BLaER1 (cell line): ENCODE measurements at regions not wholly inside any gene's neighbourhood (a gene's known extent, or its start where the extent isn't known, plus 50 kb on each side); places are given as distances from the start of the nearest gene placed in this dataset.

Experiments used
- H3K27ac ChIP-seq: shearing (Covaris generic); formaldehyde crosslinking; 2 replicates; pipeline ENCODE4 v1.8.1; 2022
- H3K27me3 ChIP-seq: shearing (Covaris generic); formaldehyde crosslinking; 2 replicates; pipeline ENCODE4 v1.8.1; 2022
- H3K36me3 ChIP-seq: shearing (Covaris generic); formaldehyde crosslinking; 2 replicates; pipeline ENCODE4 v1.8.1; 2022
- H3K4me1 ChIP-seq: shearing (Covaris generic); formaldehyde crosslinking; 2 replicates; pipeline ENCODE4 v1.8.1; 2022
- H3K4me2 ChIP-seq: shearing (Covaris generic); formaldehyde crosslinking; 2 replicates; pipeline ENCODE4 v1.8.1; 2022
- H3K4me3 ChIP-seq: shearing (Covaris generic); formaldehyde crosslinking; 2 replicates; pipeline ENCODE4 v1.8.1; 2022
- H3K9ac ChIP-seq: shearing (Covaris generic); formaldehyde crosslinking; 2 replicates; pipeline ENCODE4 v1.8.1; 2022
- H3K9me3 ChIP-seq: shearing (Covaris generic); formaldehyde crosslinking; 2 replicates; pipeline ENCODE4 v1.8.1; 2022
- H4K20me1 ChIP-seq: shearing (Covaris generic); formaldehyde crosslinking; 2 replicates; pipeline ENCODE4 v1.8.1; 2022
- Cebpa-rat ChIP-seq: shearing (Covaris generic); IDR thresholded peaks from 2 replicates; pipeline ENCODE4 v1.8.1; 2022

DNA sequence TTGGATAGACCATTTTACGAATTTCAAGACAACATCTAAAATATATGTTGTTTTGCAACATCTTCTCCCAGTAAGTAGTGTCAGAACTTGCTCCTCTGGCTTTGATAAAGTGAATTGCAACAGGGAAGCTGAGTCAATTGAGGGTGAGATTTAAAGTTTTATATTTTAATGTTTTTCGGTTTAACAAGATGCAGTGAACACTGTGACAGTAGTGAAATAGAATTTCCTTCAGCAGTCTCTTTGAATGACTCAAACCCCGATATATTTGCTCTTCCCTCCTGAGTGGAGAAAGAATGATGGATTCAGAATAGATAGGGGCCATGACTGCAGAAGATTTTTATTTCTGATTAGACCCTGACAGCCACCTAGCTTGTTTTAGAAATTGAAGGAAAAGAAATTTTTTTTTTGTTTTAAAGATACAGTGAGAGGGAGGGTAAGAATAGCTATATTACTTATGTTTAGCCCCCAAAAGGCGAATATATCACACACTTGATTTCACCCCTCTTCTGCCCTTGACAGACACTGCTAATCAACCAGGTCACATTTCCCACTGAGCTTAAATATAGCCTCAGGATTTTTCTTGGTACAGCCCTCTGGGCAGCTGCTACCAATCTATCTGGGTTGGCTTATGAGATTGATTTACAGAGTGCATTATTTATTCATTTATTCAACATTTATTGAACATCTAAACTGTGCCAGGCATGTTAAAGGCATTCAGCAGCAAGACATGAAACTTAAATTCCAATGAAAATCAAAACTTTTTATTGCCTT, 183.3 kb upstream of the ADAMTS9 start:
- no peak overlapping the region for H3K4me2 ChIP-seq
- H4K20me1 ChIP-seq: no peaks in the 10 kb centered on the region
- H3K27me3 ChIP-seq: no peaks in the 10 kb centered on the region
- H3K4me1 ChIP-seq: peaks cover 12% of the 10 kb centered on the region
- no peak overlapping the region for H3K4me3 ChIP-seq
- no peak for TF ChIP-seq Cebpa-rat
- H3K9me3 ChIP-seq: 0 out of 2 replicates have a peak, but pooled peaks cover 3% of the 10 kb centered on the region
- H3K27ac ChIP-seq: no peak overlapping the region
- no peak overlapping the region for H3K9ac ChIP-seq
- no peaks in the 10 kb centered on the region for H3K36me3 ChIP-seq

DNA sequence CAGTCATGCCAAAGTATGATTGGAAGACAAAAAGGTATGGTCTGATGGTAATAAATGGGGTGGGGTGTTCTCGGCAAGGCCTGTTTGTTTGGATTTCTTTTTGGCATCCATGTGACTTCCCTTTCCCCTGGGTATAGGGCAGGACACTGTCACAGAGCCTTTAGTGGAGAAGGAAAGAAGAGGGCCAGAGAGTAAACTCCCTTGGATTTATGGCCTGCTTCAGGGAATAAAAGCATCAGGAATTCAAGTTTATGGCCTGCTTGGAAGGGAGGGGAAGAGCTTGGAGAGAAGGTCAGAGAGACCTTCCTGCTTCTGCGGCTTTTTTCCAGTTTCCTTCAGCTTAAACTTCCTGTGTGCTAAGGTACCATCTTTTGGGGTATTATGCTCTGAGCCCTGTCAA, 179.4 kb upstream of the ADAMTS9 start:
- no peaks in the 10 kb centered on the region for H3K27me3 ChIP-seq
- peaks cover 21% of the 10 kb centered on the region for H3K4me1 ChIP-seq
- H3K9me3 ChIP-seq: 0 out of 2 replicates have a peak, but pooled peaks cover 3% of the 10 kb centered on the region
- H3K36me3 ChIP-seq: no peaks in the 10 kb centered on the region
- H3K4me2 ChIP-seq: no peak overlapping the region
- TF ChIP-seq Cebpa-rat: no peak
- no peak overlapping the region for H3K9ac ChIP-seq
- H4K20me1 ChIP-seq: no peaks in the 10 kb centered on the region
- no peak overlapping the region for H3K27ac ChIP-seq
- H3K4me3 ChIP-seq: no peak overlapping the region

DNA sequence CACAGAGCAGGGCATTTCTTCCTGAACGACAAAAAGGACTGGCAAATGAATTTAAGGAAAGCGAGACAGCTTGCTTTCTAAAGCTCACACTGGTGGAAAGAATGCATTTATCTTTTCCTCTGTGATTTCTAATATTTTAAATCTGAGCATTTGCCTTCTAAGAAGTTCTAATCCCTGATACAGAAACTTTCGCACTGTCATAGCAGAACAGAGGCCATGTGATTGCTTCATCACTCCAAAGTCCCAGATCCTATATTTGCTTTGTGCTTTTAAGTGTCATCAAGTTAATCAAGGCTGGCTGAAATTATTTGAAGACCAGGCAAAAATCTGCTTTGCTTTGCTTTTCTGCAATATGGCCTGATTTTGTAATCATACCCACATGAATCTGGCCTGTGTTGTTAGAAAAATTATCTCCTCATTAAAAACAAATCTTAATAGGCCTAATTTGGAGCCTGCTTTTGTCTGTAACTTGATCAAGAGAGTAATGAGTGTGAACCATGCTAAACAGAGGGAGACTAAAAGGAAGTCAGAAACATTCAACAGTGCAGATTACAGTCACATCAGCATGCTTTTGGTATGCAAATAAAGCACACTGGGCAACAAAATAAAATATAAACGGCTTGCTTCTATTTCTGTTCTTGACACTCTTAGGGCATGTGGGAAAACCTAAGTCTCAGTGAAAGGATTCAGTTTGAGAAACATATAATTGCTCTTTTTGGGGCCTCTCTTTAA, 178.2 kb upstream of the ADAMTS9 start:
- Histone ChIP-seq H3K4me3 (no peak overlapping the region), H3K4me1 (peaks cover 28% of the 10 kb centered on the region), H3K9ac (no peak overlapping the region), H3K4me2 (peak overlapping the region; percentile 42), H3K9me3 (0 out of 2 replicates have a peak, but pooled peaks cover 3% of the 10 kb centered on the region), H3K27ac (no peak overlapping the region), H3K27me3 (no peaks in the 10 kb centered on the region), H4K20me1 (no peaks in the 10 kb centered on the region), H3K36me3 (no peaks in the 10 kb centered on the region)
- no peak for TF ChIP-seq Cebpa-rat

DNA sequence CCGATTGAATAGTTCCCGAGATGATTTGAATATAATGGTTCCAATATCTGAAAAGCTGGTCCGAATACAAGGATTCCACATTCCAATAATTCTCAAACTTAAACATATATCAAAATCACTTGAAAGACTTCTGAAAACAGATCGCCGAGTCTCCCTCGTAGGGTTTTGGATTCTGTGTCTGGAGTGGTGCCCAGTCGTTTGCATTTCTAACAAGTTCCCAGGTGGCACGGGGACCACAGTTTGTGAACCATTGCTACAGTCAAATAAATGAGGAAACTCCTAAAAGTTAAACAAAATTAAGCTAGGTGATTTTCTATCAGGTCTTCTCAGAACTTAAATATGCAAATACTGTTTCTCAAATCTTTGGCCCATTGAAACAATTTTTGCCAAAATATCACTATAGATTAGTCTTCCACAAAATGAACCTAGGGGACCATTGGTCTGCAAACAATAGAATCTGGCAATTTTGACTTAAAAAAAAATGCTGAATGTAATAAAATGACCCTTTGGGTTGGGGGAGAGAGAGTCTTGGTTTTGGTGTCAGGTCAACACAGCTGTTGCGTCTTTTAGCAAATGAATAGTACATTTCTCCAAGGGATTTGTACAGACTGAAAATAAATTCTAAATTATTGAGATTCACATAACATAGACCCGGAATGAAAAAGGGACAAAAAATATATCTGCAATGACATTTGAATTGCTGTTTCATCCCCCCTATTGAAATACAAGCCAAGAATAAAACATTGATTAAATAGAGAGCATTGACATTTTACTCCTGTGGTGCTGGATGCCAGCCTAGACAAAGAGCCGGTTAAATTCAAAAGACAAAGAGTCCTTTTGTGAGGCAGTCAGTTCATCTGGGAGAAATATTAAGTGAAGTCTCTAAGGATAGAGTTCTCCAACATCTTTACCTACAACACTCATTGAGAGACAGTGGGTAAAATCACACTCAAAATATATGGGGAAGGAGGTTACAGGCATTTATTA, 175.7 kb upstream of the ADAMTS9 start:
- no peak overlapping the region for H3K4me3 ChIP-seq
- no peak overlapping the region for H3K9ac ChIP-seq
- no peaks in the 10 kb centered on the region for H3K27me3 ChIP-seq
- peaks cover 53% of the 10 kb centered on the region for H3K4me1 ChIP-seq
- no peaks in the 10 kb centered on the region for H3K36me3 ChIP-seq
- no peaks in the 10 kb centered on the region for H3K9me3 ChIP-seq
- H4K20me1 ChIP-seq: no peaks in the 10 kb centered on the region
- no peak for TF ChIP-seq Cebpa-rat
- no peak overlapping the region for H3K4me2 ChIP-seq
- no peak overlapping the region for H3K27ac ChIP-seq

DNA sequence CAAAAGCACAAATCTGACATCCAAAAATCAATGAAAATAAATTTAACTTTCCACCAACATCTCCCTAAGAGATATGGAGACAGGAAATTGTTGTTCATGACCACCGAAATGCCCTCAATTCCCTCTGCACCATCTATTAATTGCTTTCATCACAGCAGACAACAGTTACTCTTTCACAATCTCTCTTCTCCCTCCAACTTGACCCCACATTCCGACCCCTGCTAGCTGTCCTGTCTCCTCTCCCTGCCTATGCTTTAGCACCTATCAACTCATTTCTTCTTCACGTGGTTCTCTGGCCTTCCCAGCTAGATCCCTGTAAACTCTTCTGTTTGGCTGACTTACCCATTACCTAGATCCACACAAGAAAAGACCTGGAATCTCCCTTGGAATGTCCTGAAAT, 173.9 kb upstream of the ADAMTS9 start:
- H4K20me1 ChIP-seq: no peaks in the 10 kb centered on the region
- no peak overlapping the region for H3K9ac ChIP-seq
- H3K36me3 ChIP-seq: no peaks in the 10 kb centered on the region
- no peak overlapping the region for H3K27ac ChIP-seq
- 0 out of 2 replicates have a peak, but pooled peaks have one; percentile 15 for TF ChIP-seq Cebpa-rat
- H3K4me3 ChIP-seq: no peak overlapping the region
- H3K4me1 ChIP-seq: peaks cover 71% of the 10 kb centered on the region
- no peaks in the 10 kb centered on the region for H3K9me3 ChIP-seq
- no peaks in the 10 kb centered on the region for H3K27me3 ChIP-seq
- peak overlapping the region; percentile 78 for H3K4me2 ChIP-seq

DNA sequence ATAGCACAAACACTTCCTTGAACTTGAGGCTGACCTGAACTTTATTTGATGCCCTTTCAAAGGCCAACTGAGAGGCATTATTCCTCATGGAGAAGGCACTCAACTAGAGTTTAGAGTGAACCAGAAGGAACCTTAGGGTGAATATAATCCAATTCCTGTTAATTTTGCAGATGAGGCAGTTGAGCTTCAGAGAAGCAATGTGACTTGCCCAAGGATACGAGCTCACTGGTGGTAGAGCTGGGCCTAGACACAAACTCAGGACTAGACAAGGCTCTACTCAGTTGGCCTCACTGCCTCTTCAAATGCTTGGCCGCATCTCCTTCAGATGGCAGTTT, 172.7 kb upstream of the ADAMTS9 start:
- H3K4me1 ChIP-seq: peaks cover 71% of the 10 kb centered on the region
- peak overlapping the region; percentile 60 for H3K27ac ChIP-seq
- H3K4me2 ChIP-seq: peak overlapping the region; percentile 78
- no peak overlapping the region for H3K4me3 ChIP-seq
- H3K36me3 ChIP-seq: no peaks in the 10 kb centered on the region
- no peaks in the 10 kb centered on the region for H4K20me1 ChIP-seq
- no peak overlapping the region for H3K9ac ChIP-seq
- TF ChIP-seq Cebpa-rat: no peak
- H3K9me3 ChIP-seq: no peaks in the 10 kb centered on the region
- H3K27me3 ChIP-seq: no peaks in the 10 kb centered on the region

DNA sequence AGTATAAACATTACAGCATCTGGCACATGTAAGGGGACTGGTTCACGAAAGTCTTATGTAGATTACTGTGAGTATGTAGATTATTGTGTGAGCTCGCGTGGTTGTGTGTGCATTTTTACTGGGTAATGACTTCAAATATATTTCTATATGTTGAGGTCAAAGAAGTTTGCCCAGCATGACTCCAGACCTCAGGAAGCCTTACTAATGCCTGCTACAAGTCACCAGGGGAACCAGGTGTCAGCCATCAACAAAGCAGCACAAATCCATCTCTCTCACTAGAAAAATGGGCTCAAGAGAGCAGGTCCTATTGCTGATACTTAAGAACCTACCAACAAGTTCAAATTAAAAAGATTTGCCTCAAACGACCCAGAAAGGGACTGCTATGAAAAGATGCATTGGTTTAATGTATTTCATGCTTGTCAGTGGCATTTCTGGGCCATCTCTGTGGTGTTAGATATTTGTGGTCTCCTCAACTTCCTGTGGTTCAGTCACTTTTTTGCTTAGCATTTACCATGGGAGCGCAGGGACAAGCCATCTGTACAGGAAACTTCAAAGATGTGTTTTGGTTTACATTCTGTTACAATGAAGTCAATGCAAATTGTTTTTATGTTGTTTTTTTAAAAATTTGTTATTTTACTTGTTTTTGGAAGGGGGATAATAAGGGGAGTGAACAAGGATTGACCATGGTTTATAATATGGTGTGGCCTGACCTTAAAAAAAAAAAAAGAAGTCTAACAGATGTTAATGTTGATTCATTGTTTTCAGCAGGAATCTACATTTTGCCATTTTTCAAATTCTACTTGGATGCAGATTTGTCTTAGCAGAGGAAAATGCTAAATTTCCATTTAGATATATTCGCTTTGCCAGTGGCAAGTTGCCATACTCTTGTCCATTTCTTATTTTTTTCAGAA, 172.1 kb upstream of the ADAMTS9 start:
- H3K27me3 ChIP-seq: no peaks in the 10 kb centered on the region
- no peak for TF ChIP-seq Cebpa-rat
- H3K4me3 ChIP-seq: no peak overlapping the region
- H3K4me1 ChIP-seq: peaks cover 77% of the 10 kb centered on the region
- H3K9me3 ChIP-seq: no peaks in the 10 kb centered on the region
- no peaks in the 10 kb centered on the region for H4K20me1 ChIP-seq
- no peak overlapping the region for H3K9ac ChIP-seq
- peak overlapping the region; percentile 78 for H3K4me2 ChIP-seq
- no peaks in the 10 kb centered on the region for H3K36me3 ChIP-seq
- H3K27ac ChIP-seq: peak overlapping the region; percentile 60

DNA sequence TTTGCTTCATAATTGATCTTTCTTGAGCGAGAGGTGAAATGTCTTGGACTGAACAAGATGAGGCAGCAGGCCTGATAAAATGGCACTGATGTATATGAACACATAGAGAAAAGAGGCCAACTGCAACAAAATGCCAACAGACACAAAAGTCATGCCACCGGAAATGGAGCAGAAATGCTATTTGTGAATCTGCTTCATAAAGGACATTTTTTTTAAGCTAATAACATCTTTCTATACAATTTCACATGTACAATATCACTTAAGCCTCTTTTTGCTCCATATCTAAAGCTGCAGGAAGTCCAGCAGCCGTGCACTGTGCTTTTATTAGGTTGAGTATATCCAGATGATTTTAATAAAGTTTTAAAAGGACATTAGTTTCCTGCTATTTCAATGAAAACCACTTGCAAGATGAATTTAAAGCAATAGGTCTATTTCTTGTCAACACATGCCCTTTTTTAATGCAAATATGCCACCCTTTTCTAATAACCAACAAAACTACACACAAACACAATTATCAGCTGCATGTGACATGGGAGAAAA, 169.2 kb upstream of the ADAMTS9 start:
- Histone ChIP-seq H3K9me3 (no peaks in the 10 kb centered on the region), H3K4me3 (no peak overlapping the region), H4K20me1 (no peaks in the 10 kb centered on the region), H3K27ac (no peak overlapping the region), H3K4me2 (peak overlapping the region; percentile 78; the same call in 1 of the 2 replicates), H3K4me1 (peaks cover 76% of the 10 kb centered on the region), H3K27me3 (no peaks in the 10 kb centered on the region), H3K36me3 (no peaks in the 10 kb centered on the region), H3K9ac (no peak overlapping the region)
- no peak for TF ChIP-seq Cebpa-rat

DNA sequence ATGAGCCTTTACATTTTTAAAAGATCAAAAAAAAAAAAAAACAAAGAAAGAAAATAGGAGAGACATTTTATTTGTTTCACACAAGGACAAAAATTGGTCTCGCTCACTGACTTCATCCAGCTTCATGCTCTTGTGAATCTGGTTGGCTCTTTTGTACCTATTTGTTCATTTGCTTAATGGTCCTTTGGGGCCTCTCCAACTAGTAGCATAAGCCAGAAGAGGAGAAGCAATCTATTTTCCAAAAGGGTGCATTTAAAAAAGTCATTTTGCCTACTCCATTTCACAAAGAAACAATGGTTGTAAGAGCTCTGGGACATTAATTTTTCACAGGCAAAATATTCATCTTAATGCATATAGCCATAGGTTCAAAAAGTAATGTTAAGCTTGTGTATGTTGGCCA, 168.3 kb upstream of the ADAMTS9 start:
- H3K4me2 ChIP-seq: peak overlapping the region; percentile 54
- no peak overlapping the region for H3K27ac ChIP-seq
- TF ChIP-seq Cebpa-rat: no peak
- no peaks in the 10 kb centered on the region for H3K27me3 ChIP-seq
- H3K9ac ChIP-seq: no peak overlapping the region
- no peaks in the 10 kb centered on the region for H4K20me1 ChIP-seq
- H3K4me3 ChIP-seq: no peak overlapping the region
- peaks cover 66% of the 10 kb centered on the region for H3K4me1 ChIP-seq
- no peaks in the 10 kb centered on the region for H3K9me3 ChIP-seq
- no peaks in the 10 kb centered on the region for H3K36me3 ChIP-seq
